ENCODE measurements at regions not wholly inside any gene's neighbourhood (a gene's known extent, or its start where the extent isn't known, plus 50 kb on each side); places are given as distances from the start of the nearest gene placed in this dataset.

GRCh38 chr5:96300976-96301375, 132.1 kb downstream of the PCSK1 start:
- TF ChIP-seq TCF7 (CRISPR knock-in tag; IDR thresholded peaks at IDR 0.05; ENCODE audit: low read depth) = no peak
- TF ChIP-seq TEAD1 (CRISPR knock-in tag; IDR thresholded peaks at IDR 0.05) = no peak
- TF ChIP-seq CTCF (IDR thresholded peaks at IDR 0.05) = no peak
- no peak for TF ChIP-seq ETV6 (CRISPR knock-in tag; IDR thresholded peaks at IDR 0.05)
- TF ChIP-seq MLX (CRISPR knock-in tag; IDR thresholded peaks at IDR 0.05) = no peak
- TF ChIP-seq NFYB (CRISPR knock-in tag; conservative IDR thresholded peaks at IDR 0.05; ENCODE audit: low read depth) = no peak
- TF ChIP-seq ZNF512 (CRISPR knock-in tag; IDR thresholded peaks at IDR 0.05; ENCODE audit: borderline replicate concordance) = no peak
- no peak for TF ChIP-seq ZNF281 (CRISPR knock-in tag; IDR thresholded peaks at IDR 0.05)
- TF ChIP-seq USF1 (CRISPR knock-in tag; IDR thresholded peaks at IDR 0.05) = no peak
- no peak for TF ChIP-seq ZNF416 (CRISPR knock-in tag; IDR thresholded peaks at IDR 0.05)
- no peak for TF ChIP-seq NFE2L1 (CRISPR knock-in tag; IDR thresholded peaks at IDR 0.05)
- TF ChIP-seq SMAD4 (CRISPR knock-in tag; IDR thresholded peaks at IDR 0.05) = no peak
- no peak for TF ChIP-seq NFATC4 (CRISPR knock-in tag; IDR thresholded peaks at IDR 0.05)
